ENCODE measurements at regions not wholly inside any gene's neighbourhood (a gene's known extent, or its start where the extent isn't known, plus 50 kb on each side); places are given as distances from the start of the nearest gene placed in this dataset.

GRCh38 chr6:67839818-67840217 lies 795.3 kb upstream of the ADGRB3 start:
- peaks cover 11% of the 10 kb centered on the region; the same call in 1 of the 2 replicates for H3K36me3 Mint-ChIP-seq (ENCODE audit: low read depth)
- H3K4me3 Mint-ChIP-seq: no peak overlapping the region
- H3K27me3 Mint-ChIP-seq (ENCODE audit: insufficient read depth): no peaks in the 10 kb centered on the region
- DNase-seq: no peak
- H3K27ac Mint-ChIP-seq: no peak overlapping the region
- H3K9me3 Mint-ChIP-seq: peaks cover 36% of the 10 kb centered on the region
- TF ChIP-seq, protein P1, sequence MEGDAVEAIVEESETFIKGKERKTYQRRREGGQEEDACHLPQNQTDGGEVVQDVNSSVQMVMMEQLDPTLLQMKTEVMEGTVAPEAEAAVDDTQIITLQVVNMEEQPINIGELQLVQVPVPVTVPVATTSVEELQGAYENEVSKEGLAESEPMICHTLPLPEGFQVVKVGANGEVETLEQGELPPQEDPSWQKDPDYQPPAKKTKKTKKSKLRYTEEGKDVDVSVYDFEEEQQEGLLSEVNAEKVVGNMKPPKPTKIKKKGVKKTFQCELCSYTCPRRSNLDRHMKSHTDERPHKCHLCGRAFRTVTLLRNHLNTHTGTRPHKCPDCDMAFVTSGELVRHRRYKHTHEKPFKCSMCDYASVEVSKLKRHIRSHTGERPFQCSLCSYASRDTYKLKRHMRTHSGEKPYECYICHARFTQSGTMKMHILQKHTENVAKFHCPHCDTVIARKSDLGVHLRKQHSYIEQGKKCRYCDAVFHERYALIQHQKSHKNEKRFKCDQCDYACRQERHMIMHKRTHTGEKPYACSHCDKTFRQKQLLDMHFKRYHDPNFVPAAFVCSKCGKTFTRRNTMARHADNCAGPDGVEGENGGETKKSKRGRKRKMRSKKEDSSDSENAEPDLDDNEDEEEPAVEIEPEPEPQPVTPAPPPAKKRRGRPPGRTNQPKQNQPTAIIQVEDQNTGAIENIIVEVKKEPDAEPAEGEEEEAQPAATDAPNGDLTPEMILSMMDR (IDR thresholded peaks at IDR 0.05): no peak
- no peaks in the 10 kb centered on the region; the same call in 1 of the 2 replicates for H3K4me1 Mint-ChIP-seq (ENCODE audit: low read depth)

- H3K4me1 Mint-ChIP-seq (ENCODE audit: low read depth): no peaks in the 10 kb centered on the region
- no peak overlapping the region for H3K27ac Mint-ChIP-seq
- peaks cover 5% of the 10 kb centered on the region; the same call in 1 of the 2 replicates for H3K36me3 Mint-ChIP-seq (ENCODE audit: low read depth)
- H3K4me3 Mint-ChIP-seq: no peak overlapping the region
- DNase-seq: no peak
- TF ChIP-seq, protein P1 (IDR thresholded peaks at IDR 0.05): no peak
- H3K27me3 Mint-ChIP-seq (ENCODE audit: insufficient read depth): no peaks in the 10 kb centered on the region
- H3K9me3 Mint-ChIP-seq: peaks cover 23% of the 10 kb centered on the region
Measured at GRCh38 chr6:67825201-67825895, 809.7 kb upstream of the ADGRB3 start.

DNA sequence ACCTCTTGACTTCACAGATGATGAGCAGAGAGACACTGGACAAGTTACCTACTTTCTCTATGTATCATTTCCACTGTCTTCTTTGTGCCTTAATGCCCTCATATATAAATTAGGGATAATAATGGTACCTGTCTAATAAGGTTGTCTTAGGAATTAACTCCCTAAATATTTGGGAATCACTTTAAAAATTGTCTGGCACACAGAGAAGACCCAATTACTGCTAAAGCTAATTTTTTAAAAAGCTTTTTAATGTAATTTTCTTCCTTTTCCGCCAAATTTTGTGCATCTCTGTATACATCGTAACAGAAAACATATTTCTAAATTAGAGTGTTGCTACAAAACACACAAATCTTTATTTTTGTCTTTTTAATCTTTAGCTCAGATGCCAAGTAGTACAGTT lies 816.8 kb upstream of the ADGRB3 start:
- Mint-ChIP-seq H3K4me1 (ENCODE audit: low read depth) (no peaks in the 10 kb centered on the region; the same call in 1 of the 2 replicates), H3K4me3 (no peak overlapping the region), H3K9me3 (peaks cover 65% of the 10 kb centered on the region), H3K27me3 (ENCODE audit: insufficient read depth) (no peaks in the 10 kb centered on the region), H3K36me3 (ENCODE audit: low read depth) (peaks cover 9% of the 10 kb centered on the region; the same call in 1 of the 2 replicates), H3K27ac (no peak overlapping the region; the same call in 1 of the 2 replicates)
- TF ChIP-seq, protein P1 (IDR thresholded peaks at IDR 0.05): no peak
- no peak for DNase-seq

GRCh38 chr6:67815623-67816022 lies 819.5 kb upstream of the ADGRB3 start:
- TF ChIP-seq, protein P1 (IDR thresholded peaks at IDR 0.05): no peak
- no peaks in the 10 kb centered on the region; the same call in 1 of the 2 replicates for H3K27me3 Mint-ChIP-seq (ENCODE audit: insufficient read depth)
- peaks cover 9% of the 10 kb centered on the region; the same call in 1 of the 2 replicates for H3K36me3 Mint-ChIP-seq (ENCODE audit: low read depth)
- no peak for DNase-seq
- no peak overlapping the region for H3K27ac Mint-ChIP-seq
- no peak overlapping the region for H3K4me3 Mint-ChIP-seq
- peaks cover 53% of the 10 kb centered on the region for H3K9me3 Mint-ChIP-seq
- H3K4me1 Mint-ChIP-seq (ENCODE audit: low read depth): no peaks in the 10 kb centered on the region; the same call in 1 of the 2 replicates

DNA sequence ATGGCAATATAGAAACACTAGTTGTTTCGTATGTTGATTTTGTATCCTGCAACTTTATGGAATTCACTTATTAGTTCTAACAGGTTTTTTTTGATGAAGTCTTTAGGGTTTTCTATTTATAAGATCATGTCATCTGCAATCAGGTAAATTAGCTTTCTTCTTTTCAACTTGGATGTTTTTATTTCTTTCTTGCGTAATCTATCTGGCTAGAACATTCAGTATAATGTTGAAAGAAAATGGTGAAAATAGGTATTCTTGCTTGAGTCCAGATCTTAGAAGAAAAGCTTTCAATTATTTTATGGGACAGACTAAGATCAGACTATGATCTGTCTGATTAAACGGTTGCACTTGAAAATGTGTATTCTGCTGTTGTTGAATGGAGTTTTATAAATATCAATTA lies 820.8 kb upstream of the ADGRB3 start:
- Mint-ChIP-seq H3K27me3 (ENCODE audit: insufficient read depth) (no peaks in the 10 kb centered on the region; the same call in 1 of the 2 replicates), H3K9me3 (peaks cover 44% of the 10 kb centered on the region), H3K4me3 (no peak overlapping the region), H3K27ac (no peak overlapping the region), H3K36me3 (ENCODE audit: low read depth) (peaks cover 4% of the 10 kb centered on the region; the same call in 1 of the 2 replicates), H3K4me1 (ENCODE audit: low read depth) (no peaks in the 10 kb centered on the region; the same call in 1 of the 2 replicates)
- TF ChIP-seq, protein P1 (IDR thresholded peaks at IDR 0.05): no peak
- DNase-seq: no peak
